AG04449 (cell line): ENCODE measurements at regions not wholly inside any gene's neighbourhood (a gene's known extent, or its start where the extent isn't known, plus 50 kb on each side); places are given as distances from the start of the nearest gene placed in this dataset.

Source experiments
- CTCF ChIA-PET: fragments of 350-600 bp; formaldehyde crosslinking; extraction: SDS; loops from one replicate; lab custom pipeline; 2021; ENCODE audit warnings: antibody characterized with exemption; lab: Yijun Ruan, JAX
- POLR2A ChIA-PET: fragments of 400-600, 350-600 bp; formaldehyde crosslinking; extraction: SDS; loops from one replicate; lab custom pipeline; 2020; ENCODE audit warnings: antibody characterized with exemption, inconsistent platforms; lab: Yijun Ruan, JAX
- DNase-seq: peaks from one replicate; pipeline ENCODE4 v3.0.0-alpha.2; 2010; ENCODE audit warnings: low read depth, low spot score
- H3K4me3 ChIP-seq: 2 replicates; pipeline ENCODE4 v1.5.1; 2011; ENCODE audit warnings: low read depth, mild to moderate bottlenecking, control low read depth, low read length
- TF ChIP-seq, protein P1 (sequence below): IDR thresholded peaks from one replicate; pipeline ENCODE4 v1.5.1; 2011; ENCODE audit warnings: mild to moderate bottlenecking, moderate library complexity, low read length, control low read depth, inconsistent platforms; ENCODE audit not compliant: insufficient read depth; ENCODE audit errors: missing control alignments

DNA sequence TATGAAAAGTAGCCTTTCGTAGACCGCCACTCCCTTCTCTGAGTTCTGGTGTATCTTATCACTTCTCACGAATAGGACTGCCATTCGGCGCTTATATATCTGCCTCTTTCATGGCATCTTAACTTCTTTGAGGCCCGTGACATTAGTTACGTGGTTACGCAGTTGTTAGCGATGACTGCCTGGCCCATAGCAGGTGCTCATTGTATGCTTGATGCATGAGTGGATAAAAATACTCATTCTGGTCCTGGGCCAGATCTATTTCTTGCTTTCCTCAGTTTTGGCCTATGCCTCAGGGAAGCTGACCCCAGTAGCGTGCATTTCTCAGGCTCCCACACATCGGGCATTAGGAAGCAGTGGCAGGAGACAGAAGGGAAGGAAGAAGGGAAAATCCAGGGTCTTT, 60.7 kb upstream of the PITX2 start:
- no peak for DNase-seq
- TF ChIP-seq, protein P1, sequence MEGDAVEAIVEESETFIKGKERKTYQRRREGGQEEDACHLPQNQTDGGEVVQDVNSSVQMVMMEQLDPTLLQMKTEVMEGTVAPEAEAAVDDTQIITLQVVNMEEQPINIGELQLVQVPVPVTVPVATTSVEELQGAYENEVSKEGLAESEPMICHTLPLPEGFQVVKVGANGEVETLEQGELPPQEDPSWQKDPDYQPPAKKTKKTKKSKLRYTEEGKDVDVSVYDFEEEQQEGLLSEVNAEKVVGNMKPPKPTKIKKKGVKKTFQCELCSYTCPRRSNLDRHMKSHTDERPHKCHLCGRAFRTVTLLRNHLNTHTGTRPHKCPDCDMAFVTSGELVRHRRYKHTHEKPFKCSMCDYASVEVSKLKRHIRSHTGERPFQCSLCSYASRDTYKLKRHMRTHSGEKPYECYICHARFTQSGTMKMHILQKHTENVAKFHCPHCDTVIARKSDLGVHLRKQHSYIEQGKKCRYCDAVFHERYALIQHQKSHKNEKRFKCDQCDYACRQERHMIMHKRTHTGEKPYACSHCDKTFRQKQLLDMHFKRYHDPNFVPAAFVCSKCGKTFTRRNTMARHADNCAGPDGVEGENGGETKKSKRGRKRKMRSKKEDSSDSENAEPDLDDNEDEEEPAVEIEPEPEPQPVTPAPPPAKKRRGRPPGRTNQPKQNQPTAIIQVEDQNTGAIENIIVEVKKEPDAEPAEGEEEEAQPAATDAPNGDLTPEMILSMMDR, result no peak
- H3K4me3 ChIP-seq, result no peak overlapping the region
- POLR2A ChIA-PET, result no interaction called here
- CTCF ChIA-PET, result no interaction called here

DNA sequence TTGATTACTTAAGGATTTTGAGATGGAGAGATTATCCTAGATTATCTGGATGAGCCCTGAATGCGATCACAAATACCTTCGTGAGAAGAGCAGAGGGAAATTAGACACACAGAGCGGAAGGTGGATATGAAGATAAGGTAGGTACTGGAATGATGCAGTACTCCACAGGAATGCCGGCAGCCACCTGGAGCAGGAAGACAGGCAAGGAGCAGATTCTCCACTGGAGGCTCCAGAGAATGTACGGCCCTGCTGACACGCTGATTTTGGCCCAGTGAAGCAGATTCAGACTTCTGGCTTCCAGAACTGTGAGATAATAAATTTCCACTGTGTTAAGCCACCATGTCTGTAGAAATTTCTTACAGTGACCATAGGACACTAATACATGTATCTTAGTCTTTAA, 79.4 kb upstream of the PITX2 start:
- TF ChIP-seq, protein P1, result no peak
- POLR2A ChIA-PET, result no interaction called here
- H3K4me3 ChIP-seq, result no peak overlapping the region
- DNase-seq, result no peak
- CTCF ChIA-PET, result no interaction called here

DNA sequence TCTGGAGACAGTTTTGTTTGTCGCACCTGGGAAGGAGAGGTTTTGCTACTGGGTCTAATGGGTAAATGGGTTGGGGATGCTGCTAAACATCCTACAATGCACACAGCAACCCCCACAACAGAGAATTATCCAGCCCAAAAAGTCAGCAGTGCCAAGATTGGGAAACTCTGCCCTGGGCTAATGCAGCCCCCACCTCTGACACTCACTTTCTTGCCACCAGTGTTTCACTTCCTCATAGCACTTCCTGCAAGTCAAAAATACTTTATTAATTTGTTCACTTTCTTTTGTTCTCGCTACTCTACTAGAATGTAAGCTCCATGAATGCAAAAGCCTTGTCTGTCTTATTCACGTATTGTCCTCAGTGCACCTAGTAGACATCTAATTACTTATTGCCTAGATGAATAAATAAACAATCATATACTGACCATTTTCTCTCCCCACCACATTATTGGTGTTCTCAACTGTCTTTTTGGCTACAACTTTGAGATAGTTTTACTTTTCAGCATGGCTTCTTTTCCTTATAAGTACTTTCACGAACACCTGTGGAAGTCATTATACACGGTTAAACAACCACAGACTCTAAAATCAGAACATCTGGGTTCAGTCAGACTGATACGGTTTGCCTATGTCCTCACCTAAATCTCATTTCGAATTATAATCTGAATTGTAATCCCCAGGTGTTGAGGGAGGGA, 82.0 kb upstream of the PITX2 start:
- H3K4me3 ChIP-seq, result no peak overlapping the region
- CTCF ChIA-PET, result no interaction called here
- TF ChIP-seq, protein P1, result no peak
- no peak for DNase-seq
- POLR2A ChIA-PET, result no interaction called here

DNA sequence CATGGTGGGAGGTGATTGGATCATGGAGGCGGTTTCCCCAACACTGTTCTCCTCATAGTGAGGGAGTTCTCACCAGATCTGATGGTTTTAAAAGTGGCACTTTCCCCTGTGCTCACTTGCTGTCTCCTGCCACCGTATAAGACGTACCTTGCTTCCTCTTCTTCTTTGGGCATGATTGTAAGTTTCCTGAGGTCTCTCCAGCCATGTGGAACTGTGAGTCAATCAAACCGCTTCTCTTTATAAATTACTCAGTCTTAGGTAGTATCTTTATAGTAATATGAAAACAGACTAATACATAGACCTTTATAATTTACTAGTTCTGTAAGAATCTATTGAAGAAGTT, 82.5 kb upstream of the PITX2 start:
- no peak overlapping the region for H3K4me3 ChIP-seq
- no peak for DNase-seq
- ChIA-PET CTCF (no interaction called here), POLR2A (no interaction called here)
- TF ChIP-seq, protein P1, result no peak

DNA sequence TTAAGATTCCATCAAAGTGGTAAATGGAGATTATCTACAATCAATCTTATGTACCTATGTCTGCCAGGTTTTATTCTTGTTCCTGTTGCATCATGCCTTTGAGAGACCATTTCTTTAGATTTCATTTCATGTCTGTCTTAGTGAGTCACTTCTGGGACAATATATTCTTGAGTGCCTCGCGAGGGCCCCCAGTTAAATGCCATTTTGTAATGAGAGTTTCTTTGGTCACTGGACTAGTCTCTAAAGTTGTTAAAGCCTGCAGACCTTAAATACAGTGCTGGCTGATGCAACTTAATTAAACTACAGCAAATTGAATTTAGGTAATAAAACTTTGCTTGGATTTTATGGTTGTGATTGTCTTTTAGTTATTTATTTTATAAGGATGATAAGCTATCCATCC, 87.2 kb upstream of the PITX2 start:
- no peak for DNase-seq
- ChIA-PET POLR2A (no interaction called here), CTCF (no interaction called here)
- TF ChIP-seq, protein P1, result no peak
- H3K4me3 ChIP-seq, result no peak overlapping the region

DNA sequence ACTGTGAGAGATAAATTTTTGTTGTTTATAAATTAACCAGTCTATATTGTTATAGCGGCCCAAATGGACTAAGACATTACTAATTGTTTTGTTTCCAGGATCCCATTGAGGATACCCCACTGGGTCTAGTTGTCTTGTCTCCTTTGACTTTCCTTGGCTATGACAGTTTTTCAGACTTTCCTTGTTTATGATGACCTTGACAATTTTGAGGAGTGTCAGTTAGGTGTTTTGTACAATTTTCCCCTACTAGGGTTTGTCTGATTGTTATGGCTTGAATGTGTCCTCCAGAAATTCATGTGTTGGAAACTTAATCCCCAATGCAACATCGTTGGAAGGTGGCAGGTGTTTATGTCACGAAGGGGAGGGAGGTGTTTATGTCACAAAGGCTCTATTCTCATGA, 89.6 kb upstream of the PITX2 start:
- ChIA-PET POLR2A (no interaction called here), CTCF (no interaction called here)
- TF ChIP-seq, protein P1, result no peak
- DNase-seq, result no peak
- no peak overlapping the region for H3K4me3 ChIP-seq
